Astrocyte of the spinal cord (primary cell): ENCODE measurements at regions not wholly inside any gene's neighbourhood (a gene's known extent, or its start where the extent isn't known, plus 50 kb on each side); places are given as distances from the start of the nearest gene placed in this dataset.

Experiments used
- DNase-seq: peaks from one replicate; pipeline ENCODE4 v3.0.0; 2011; ENCODE audit warnings: low read depth, low spot score
- H3K4me3 ChIP-seq: 2 replicates; pipeline ENCODE4 v1.5.1; 2011; ENCODE audit warnings: low read depth, mild to moderate bottlenecking, low read length, moderate library complexity
- CTCF ChIP-seq: IDR thresholded peaks from 2 replicates; pipeline ENCODE4 v1.5.1; 2012; ENCODE audit warnings: low read depth, mild to moderate bottlenecking, low read length, inconsistent platforms
- in situ Hi-C: cut with HindIII; loops from 2 replicates; pipeline ENCODE4 v1.10.0; 2017; ENCODE audit warnings: low sequenced_read_pairs

- in situ Hi-C loops = no loop called here
- no peak overlapping the region for H3K4me3 ChIP-seq
- no peak for DNase-seq
- no peak for TF ChIP-seq CTCF
Observed at GRCh38 chr11:42967653-42968052, 344.1 kb upstream of the API5 start.

- in situ Hi-C loops = no loop called here
- no peak overlapping the region for H3K4me3 ChIP-seq
- no peak for DNase-seq
Observed at GRCh38 chr11:42972741-42973140, 339.1 kb upstream of the API5 start.

GRCh38 chr11:42974510-42975179, 337.2 kb upstream of the API5 start:
- in situ Hi-C loops = no loop called here

More at GRCh38 chr11:42972741-42973140, 339.1 kb upstream of the API5 start:
- no peak for TF ChIP-seq CTCF

GRCh38 chr11:42975180-42975529, 336.6 kb upstream of the API5 start:
- TF ChIP-seq CTCF = no peak
- no peak for DNase-seq
- in situ Hi-C loops = no loop called here
- no peak overlapping the region for H3K4me3 ChIP-seq

More at GRCh38 chr11:42974510-42975179, 337.2 kb upstream of the API5 start:
- TF ChIP-seq CTCF = no peak
- no peak for DNase-seq
- H3K4me3 ChIP-seq = no peak overlapping the region

- in situ Hi-C loops = no loop called here
- DNase-seq = no peak
- no peak overlapping the region for H3K4me3 ChIP-seq
- TF ChIP-seq CTCF = no peak
Observed at GRCh38 chr11:42976636-42977217, 335.1 kb upstream of the API5 start.

- TF ChIP-seq CTCF = no peak
- in situ Hi-C loops = no loop called here
- no peak for DNase-seq
- H3K4me3 ChIP-seq = no peak overlapping the region
Observed at GRCh38 chr11:42992594-42992993, 319.2 kb upstream of the API5 start.
